G401.6 (cell line): ENCODE measurements at regions not wholly inside any gene's neighbourhood (a gene's known extent, or its start where the extent isn't known, plus 50 kb on each side); places are given as distances from the start of the nearest gene placed in this dataset.
"Not testable (repeated sequence)": the region's sequence is repeated elsewhere in the genome, so short reads cannot be mapped to it uniquely, and the experiment has no call there.

ENCODE experiments used
- FAIRE-seq: peaks from 2 replicates; lab custom pipeline; 2012; peaks lifted over from hg19 to GRCh38; lab: Jason Lieb, UNC

GRCh38 chr9:87206064-87206661 lies 258.9 kb upstream of the GAS1 start:
- no peak for FAIRE-seq

DNA sequence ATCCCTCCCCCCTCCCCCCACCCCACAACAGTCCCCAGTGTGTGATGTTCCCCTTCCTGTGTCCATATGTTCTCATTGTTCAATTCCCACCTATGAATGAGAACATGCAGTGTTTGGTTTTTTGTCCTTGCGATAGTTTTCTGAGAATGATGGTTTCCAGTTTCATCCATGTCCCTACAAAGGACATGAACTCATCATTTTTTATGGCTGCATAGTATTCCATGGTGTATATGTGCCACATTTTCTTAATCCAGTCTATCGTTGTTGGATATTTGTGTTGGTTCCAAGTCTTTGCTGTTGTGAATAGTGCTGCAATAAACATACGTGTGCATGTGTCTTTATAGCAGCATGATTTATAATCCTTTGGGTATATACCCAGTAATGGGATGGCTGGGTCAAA lies 263.4 kb upstream of the GAS1 start:
- FAIRE-seq: not testable (repeated sequence)

DNA sequence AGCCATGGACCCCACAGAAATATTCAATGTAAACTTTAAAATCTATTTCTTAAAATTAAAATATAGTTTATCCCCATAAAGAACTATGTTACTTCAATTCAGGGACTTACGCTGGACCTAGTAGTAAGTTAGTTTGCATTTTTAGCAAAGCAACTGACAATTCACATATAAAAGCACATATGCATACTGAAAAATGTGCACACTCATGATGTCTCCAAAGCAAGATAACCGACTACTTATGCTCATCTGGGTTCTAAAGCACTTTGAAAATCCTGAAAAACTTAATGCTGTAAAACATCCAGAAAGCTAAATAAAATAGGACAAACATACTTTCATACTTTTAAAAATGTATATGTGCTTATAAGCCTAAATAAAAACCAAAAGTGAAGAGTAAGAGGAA lies 264.4 kb upstream of the GAS1 start:
- FAIRE-seq: no peak

DNA sequence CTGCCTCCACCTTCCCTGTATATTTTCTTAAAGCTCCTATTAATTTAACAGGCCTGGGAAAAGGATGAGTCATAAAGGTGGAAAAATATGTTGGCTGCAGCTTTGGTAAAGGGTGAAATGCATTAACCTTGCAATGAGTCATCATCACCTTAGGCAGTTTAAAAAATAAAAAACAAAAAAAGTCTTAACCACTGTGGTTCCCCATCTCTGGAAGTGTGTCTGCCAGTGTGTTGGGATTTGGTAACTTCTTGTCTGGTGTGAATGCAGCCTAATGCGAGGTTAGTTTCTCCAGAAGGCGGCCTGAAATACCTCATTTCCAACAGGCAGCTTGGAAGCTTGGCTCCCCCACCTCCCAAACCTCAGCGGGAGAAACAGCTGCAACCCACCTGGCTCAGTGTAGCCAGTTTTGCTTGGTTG lies 265.3 kb upstream of the GAS1 start:
- no peak for FAIRE-seq

DNA sequence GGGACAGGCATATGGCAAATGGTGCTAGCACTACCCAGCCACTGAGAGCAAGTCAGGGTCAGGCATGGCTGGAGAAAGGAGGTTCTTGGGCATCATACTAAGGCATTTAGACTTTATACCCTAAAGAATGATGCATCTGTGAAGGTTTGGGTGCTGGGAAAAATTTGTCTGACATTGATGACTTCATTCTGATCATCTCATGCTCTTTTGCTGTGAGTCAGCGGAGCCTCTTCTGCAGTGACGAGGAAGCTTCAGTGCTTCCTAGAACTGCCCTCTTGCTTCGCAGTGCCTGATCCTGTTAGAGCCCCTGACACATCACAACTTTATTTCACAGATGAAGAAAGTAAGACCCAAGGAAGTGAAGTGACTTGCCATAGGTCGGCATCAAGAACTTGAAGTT lies 266.6 kb upstream of the GAS1 start:
- no peak for FAIRE-seq

GRCh38 chr9:87214991-87215390 lies 267.7 kb upstream of the GAS1 start:
- no peak for FAIRE-seq

GRCh38 chr9:87216036-87216435 lies 268.7 kb upstream of the GAS1 start:
- FAIRE-seq: no peak

GRCh38 chr9:87216897-87217455 lies 269.7 kb upstream of the GAS1 start:
- no peak for FAIRE-seq

DNA sequence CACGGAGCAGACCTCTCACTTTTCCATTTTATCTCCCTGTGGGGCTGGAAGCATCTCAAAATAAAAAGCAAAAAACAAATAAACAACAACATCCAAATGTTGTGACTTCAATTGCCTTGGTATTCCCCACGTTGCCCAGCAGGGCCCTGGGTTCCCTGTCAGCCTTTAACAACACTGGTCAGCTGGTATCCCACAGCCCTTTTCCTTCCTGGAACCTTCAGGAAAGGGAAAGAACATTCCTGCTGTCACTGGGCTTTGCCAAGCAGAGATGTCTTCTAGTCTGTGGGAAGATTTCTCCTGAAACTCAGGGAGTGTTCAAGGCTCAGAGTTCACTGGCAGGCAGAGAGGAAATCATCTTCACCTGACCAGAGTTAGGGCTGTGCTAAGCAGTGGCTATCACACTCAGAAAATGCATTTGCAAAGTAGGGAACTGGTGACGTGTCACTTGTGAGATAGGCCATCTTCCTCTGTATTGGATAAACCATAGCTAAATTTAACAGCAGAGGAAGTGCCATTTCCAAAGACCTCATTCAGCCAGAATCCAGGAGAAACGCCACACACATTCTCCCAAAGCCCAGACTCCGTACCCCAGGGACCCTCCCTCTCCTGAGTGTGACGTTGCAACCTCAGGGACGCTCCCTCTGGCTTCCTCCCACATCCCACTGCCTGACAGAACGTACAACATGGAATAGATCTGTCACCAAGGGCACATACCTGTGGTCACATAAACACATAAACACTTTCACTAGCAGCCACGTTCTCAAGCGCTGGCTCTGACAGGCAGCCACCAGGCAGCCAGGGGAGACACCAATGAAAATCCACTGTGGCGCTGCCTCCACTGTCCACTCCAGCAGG lies 274.0 kb upstream of the DAPK1 start:
- no peak for FAIRE-seq

GRCh38 chr9:87226896-87227295 lies 270.8 kb upstream of the DAPK1 start:
- FAIRE-seq: no peak

GRCh38 chr9:87227456-87227855 lies 270.2 kb upstream of the DAPK1 start:
- FAIRE-seq: no peak

DNA sequence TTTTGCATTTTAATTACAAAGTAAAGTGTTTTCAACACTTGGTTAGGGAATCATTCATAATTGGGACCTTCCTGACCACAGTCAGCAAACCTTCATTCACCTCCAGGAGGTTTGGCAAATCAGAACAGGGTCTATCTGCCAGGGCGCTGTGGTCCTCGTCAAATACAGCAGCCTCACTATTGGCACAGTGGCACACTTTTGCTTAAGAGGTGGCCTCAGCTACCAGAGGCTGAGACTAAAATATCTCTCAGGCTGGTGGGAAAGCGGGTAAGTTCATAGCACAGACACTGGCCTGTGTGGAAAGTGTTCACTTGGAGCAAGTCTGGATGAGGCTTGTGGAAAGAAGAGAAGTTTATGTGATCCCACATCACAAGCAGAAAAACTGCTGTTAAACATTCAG lies 268.6 kb upstream of the DAPK1 start:
- no peak for FAIRE-seq

GRCh38 chr9:87233431-87233830 lies 264.2 kb upstream of the DAPK1 start:
- FAIRE-seq: no peak

DNA sequence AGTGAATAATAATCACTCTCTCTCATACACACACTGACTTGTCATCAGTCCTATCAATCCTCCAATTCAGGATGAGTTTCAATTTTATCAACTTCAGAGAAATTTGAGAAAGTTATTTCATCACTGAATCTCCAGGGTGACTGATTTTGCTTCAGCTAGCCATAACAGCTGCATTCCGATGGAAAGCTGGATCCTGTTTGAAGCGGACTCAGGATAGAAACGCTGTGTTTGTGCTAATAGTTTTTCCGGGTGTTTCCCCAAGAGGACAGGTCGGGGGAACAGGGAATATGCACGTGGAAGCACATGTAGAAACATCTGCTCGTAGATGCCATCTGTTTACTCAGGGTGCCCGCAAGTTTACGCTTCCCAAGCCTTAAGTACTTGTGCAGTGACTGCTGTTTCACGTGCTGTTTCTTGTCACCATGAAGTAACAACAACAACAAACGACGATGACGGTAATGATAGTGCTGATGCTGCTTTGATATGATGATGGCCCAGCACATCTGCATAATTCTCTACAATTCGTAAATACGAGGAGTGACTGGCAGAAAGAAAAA lies 263.7 kb upstream of the DAPK1 start:
- no peak for FAIRE-seq

DNA sequence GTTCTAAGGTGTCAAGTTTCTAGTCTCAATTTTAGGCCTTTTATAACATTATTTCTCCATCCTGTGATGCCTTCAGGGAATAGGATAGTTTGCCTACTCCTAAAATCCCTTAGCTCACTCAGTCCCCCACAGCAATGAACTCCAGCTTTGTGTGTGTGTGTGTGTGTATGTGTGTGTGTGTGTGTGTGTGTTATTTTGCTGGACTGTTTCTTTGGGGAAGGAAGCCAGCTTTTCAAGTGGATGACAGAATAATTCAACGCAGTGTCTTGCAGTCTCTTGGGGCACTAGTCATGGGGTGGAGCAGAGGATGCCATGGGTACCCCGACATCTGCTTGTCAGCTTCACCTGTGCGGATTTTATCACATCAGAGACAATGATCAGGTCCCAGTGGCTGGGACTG lies 262.8 kb upstream of the DAPK1 start:
- no peak for FAIRE-seq

DNA sequence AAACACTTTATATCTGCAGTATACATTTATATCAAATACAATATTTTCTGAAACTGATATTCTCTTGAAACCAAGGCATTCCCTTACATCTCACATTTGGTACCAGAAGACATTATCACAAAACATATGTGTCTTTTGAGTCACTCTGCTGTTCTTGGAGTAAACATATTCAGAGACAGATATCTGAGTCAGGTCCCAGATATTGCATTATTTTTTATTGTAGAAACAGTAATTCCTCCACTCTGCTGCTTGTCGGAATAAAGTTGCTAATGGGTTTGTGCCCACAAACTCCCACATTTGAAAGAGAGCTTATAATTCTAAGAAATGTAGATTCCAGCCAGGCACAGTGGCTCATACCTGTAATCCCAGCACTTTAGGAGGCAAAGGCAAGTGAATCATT lies 261.1 kb upstream of the DAPK1 start:
- FAIRE-seq: no peak

DNA sequence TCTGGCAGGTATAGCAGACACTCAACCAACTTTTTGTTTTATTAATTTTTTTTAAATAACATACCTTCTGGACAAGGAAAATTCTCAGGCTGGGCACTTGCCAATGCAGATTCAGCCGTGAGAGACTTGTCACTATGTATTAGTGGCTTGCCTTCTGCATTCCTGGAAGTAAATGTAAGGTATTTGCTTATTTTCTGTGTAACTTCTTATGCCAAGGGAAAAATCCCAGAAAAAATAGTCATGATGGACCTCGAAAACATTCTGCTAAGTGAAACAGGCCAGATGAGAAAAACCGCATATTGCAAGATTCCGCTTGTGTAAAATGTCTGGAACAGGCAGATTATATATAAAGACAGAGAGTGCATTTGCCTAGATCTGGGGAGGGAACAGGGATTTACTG lies 260.3 kb upstream of the DAPK1 start:
- no peak for FAIRE-seq

- FAIRE-seq: no peak
Observed at GRCh38 chr9:87238545-87238944, 259.1 kb upstream of the DAPK1 start.

DNA sequence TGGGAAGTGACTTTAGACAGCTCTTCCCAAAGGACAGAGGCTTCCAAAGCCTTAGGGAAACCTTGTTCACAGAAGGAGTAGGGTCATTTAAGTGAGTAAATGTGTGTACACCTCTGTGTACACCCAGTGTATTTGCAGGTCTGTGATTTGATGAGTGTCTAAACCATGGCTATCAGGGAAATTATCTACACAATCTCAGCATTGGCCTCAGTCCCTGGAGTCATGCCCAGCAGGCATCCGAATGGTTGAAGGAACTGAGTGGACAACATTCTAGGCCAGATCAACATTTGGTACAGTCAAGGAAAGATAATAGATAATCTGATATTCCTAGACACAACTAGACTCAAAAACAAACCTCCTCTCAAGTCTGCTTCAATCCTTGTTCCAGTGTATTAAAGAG lies 258.4 kb upstream of the DAPK1 start:
- no peak for FAIRE-seq

DNA sequence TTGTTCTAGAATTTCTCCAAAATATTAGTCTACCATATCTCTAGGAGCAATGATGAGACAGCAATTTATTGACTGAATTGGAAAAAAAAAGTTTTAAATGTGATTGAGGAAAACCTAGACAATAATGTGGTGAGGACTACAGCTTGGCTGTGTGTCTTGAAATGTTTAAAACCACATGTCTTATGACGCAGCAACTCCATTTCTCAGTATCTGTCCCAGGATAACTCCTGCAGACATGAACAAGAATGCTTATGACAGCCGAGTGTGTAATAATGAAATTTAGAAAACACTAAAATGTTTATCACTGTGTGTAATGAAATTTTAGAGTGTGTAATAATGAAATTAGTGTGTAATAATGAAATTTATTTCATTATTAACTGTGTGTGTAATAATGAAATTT lies 254.1 kb upstream of the DAPK1 start:
- no peak for FAIRE-seq

DNA sequence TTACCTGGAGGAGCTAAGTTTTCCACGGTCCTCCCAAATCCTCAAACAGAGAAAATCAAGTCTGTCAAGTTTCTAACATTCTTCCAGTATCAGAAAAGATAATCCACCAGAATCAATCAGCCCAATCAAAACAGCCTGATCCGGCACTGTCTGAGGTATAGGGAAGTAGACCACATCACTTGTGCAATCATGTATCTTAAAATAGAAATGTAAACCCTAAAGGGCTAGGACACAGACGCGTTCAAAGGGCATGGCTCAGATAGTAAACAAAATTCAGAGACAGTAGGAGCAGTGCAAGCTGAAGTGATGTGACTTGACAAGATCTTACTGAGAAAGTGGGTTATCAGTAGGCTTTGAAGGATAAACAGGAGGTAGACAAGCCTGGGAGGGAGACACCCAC lies 252.4 kb upstream of the DAPK1 start:
- no peak for FAIRE-seq

GRCh38 chr9:87247097-87247496 lies 250.6 kb upstream of the DAPK1 start:
- FAIRE-seq: no peak

GRCh38 chr9:87249029-87249428 lies 248.6 kb upstream of the DAPK1 start:
- no peak for FAIRE-seq

GRCh38 chr9:87250205-87250604 lies 247.5 kb upstream of the DAPK1 start:
- no peak for FAIRE-seq
